H9 (cell line): ENCODE measurements at regions not wholly inside any gene's neighbourhood (a gene's known extent, or its start where the extent isn't known, plus 50 kb on each side); places are given as distances from the start of the nearest gene placed in this dataset.

Source experiments
- DNase-seq: peaks from one replicate; pipeline ENCODE4 v3.0.0-alpha.2; 2017
- H2AFZ ChIP-seq: one replicate; pipeline ENCODE4 v1.6.1; 2013; ENCODE audit warnings: mild to moderate bottlenecking, low read length, control low read depth, moderate library complexity
- H2AK5ac ChIP-seq: 2 replicates; pipeline ENCODE4 v1.6.1; 2013; ENCODE audit warnings: low read length, control low read depth, mixed read lengths; ENCODE audit not compliant: insufficient read length
- H2BK120ac ChIP-seq: one replicate; pipeline ENCODE4 v1.6.1; 2013; ENCODE audit warnings: low read depth, mild to moderate bottlenecking, low read length, control low read depth, inconsistent platforms; ENCODE audit not compliant: poor library complexity, severe bottlenecking
- H2BK12ac ChIP-seq: 2 replicates; pipeline ENCODE4 v1.6.1; 2013; ENCODE audit warnings: low read length, control low read depth, mixed read lengths, low read depth; ENCODE audit not compliant: insufficient read length
- H2BK15ac ChIP-seq: 2 replicates; pipeline ENCODE4 v1.6.1; 2013; ENCODE audit warnings: low read depth, low read length, control low read depth
- H2BK20ac ChIP-seq: one replicate; pipeline ENCODE4 v1.6.1; 2013; ENCODE audit warnings: low read depth, mild to moderate bottlenecking, low read length, control low read depth, inconsistent platforms; ENCODE audit not compliant: poor library complexity, severe bottlenecking
- H2BK5ac ChIP-seq: 2 replicates; pipeline ENCODE4 v1.6.1; 2013; ENCODE audit warnings: low read length, control low read depth, mixed read lengths; ENCODE audit not compliant: insufficient read length
- H3K14ac ChIP-seq: 2 replicates; pipeline ENCODE4 v1.6.1; 2013; ENCODE audit warnings: low read length, control low read depth; ENCODE audit not compliant: insufficient read depth
- H3K18ac ChIP-seq: 2 replicates; pipeline ENCODE4 v1.6.1; 2013; ENCODE audit warnings: low read depth, mild to moderate bottlenecking, mixed read lengths, low read length, control low read depth; ENCODE audit not compliant: insufficient read length
- H3K23ac ChIP-seq: 2 replicates; pipeline ENCODE4 v1.6.1; 2013; ENCODE audit warnings: low read length, control low read depth, mixed read lengths, low read depth; ENCODE audit not compliant: insufficient read length
- H3K23me2 ChIP-seq: 2 replicates; pipeline ENCODE4 v1.6.1; 2013; ENCODE audit warnings: low read depth, mild to moderate bottlenecking, mixed read lengths, low read length, control low read depth; ENCODE audit not compliant: insufficient read length, poor library complexity, severe bottlenecking
- H3K27ac ChIP-seq: 2 replicates; pipeline ENCODE4 v1.5.1; 2013; ENCODE audit warnings: low read length, control low read depth, mixed read lengths, low read depth; ENCODE audit not compliant: insufficient read length
- H3K27me3 ChIP-seq: 2 replicates; pipeline ENCODE4 v1.6.1; 2013; ENCODE audit warnings: low read length, control low read depth, inconsistent platforms; ENCODE audit not compliant: insufficient read depth
- H3K4ac ChIP-seq: 2 replicates; pipeline ENCODE4 v1.6.1; 2013; ENCODE audit warnings: low read depth, mild to moderate bottlenecking, control low read depth, inconsistent platforms, low read length, moderate library complexity
- H3K4me1 ChIP-seq: 2 replicates; pipeline ENCODE4 v1.6.1; 2013; ENCODE audit warnings: low read length, control low read depth, inconsistent platforms; ENCODE audit not compliant: insufficient read depth
- H3K4me2 ChIP-seq: 2 replicates; pipeline ENCODE4 v1.6.1; 2013; ENCODE audit warnings: low read length, control low read depth, mixed read lengths; ENCODE audit not compliant: insufficient read length, insufficient read depth
- H3K56ac ChIP-seq: 2 replicates; pipeline ENCODE4 v1.6.1; 2013; ENCODE audit warnings: low read depth, mild to moderate bottlenecking, mixed read lengths, low read length, control low read depth; ENCODE audit not compliant: insufficient read length
- H3K79me1 ChIP-seq: 2 replicates; pipeline ENCODE4 v1.6.1; 2013; ENCODE audit warnings: low read depth, mild to moderate bottlenecking, moderate library complexity, low read length, control low read depth, inconsistent platforms; ENCODE audit not compliant: insufficient read depth, poor library complexity, severe bottlenecking
- H3K79me2 ChIP-seq: 2 replicates; pipeline ENCODE4 v1.6.1; 2013; ENCODE audit warnings: low read length, control low read depth, inconsistent platforms; ENCODE audit not compliant: insufficient read depth
- H3K9ac ChIP-seq: 2 replicates; pipeline ENCODE4 v1.6.1; 2013; ENCODE audit warnings: low read length, control low read depth, mixed read lengths; ENCODE audit not compliant: insufficient read length; ENCODE audit errors: extremely low read depth
- H3K9me3 ChIP-seq: one replicate; pipeline ENCODE4 v1.6.1; 2013; ENCODE audit warnings: low read depth, low read length, inconsistent platforms; ENCODE audit not compliant: control insufficient read depth
- H3T11ph ChIP-seq: one replicate; pipeline ENCODE4 v1.6.1; 2013; ENCODE audit warnings: mild to moderate bottlenecking, low read length, control low read depth, inconsistent platforms
- H4K20me1 ChIP-seq: one replicate; pipeline ENCODE4 v1.6.1; 2013; ENCODE audit not compliant: control insufficient read depth, insufficient read length, insufficient read depth
- H4K5ac ChIP-seq: 2 replicates; pipeline ENCODE4 v1.6.1; 2013; ENCODE audit warnings: low read depth, mild to moderate bottlenecking, mixed read lengths, low read length, control low read depth; ENCODE audit not compliant: insufficient read length
- H4K8ac ChIP-seq: replicated peaks from 2 replicates; pipeline ENCODE4 v1.6.1; 2013; ENCODE audit warnings: low read length, control low read depth, mixed read lengths, low read depth; ENCODE audit not compliant: insufficient read length
- H4K91ac ChIP-seq: 2 replicates; pipeline ENCODE4 v1.6.1; 2013; ENCODE audit warnings: low read depth, mild to moderate bottlenecking, moderate library complexity, mixed read lengths, low read length, control low read depth; ENCODE audit not compliant: insufficient read length
- H3K27ac Mint-ChIP-seq, 3 experiments: 2 replicates in 2 of 3; 3 replicates in 1 of 3; pipeline ENCODE4 v1.8.0; 2020 to 2021; ENCODE audit warnings: mixed read lengths in 3 of 3, mild to moderate bottlenecking in 1 of 3, moderate library complexity in 1 of 3
- H3K27me3 Mint-ChIP-seq: 2 replicates; pipeline ENCODE4 v1.8.0; 2021; ENCODE audit warnings: low read depth, mild to moderate bottlenecking, moderate library complexity, mixed read lengths
- H3K36me3 Mint-ChIP-seq, 3 experiments: 2 replicates in 2 of 3; 3 replicates in 1 of 3; pipeline ENCODE4 v1.8.0; 2020 to 2021; ENCODE audit warnings: low read depth in 3 of 3, mixed read lengths in 3 of 3; ENCODE audit not compliant: insufficient read depth in 1 of 3
- H3K4me1 Mint-ChIP-seq, 2 experiments: 2 replicates each; pipeline ENCODE4 v1.8.0; 2020; ENCODE audit warnings: mixed read lengths in 2 of 2
- H3K4me3 Mint-ChIP-seq, 2 experiments: 2 replicates in 1 of 2; 3 replicates in 1 of 2; pipeline ENCODE4 v1.8.0; 2020 to 2021; ENCODE audit warnings: mild to moderate bottlenecking in 2 of 2, mixed read lengths in 2 of 2, moderate library complexity in 1 of 2
- H3K9me3 Mint-ChIP-seq, 2 experiments: 2 replicates in 1 of 2; 3 replicates in 1 of 2; pipeline ENCODE4 v1.8.0; 2020; ENCODE audit warnings: mild to moderate bottlenecking in 2 of 2, mixed read lengths in 2 of 2, moderate library complexity in 1 of 2
- WGBS: extraction: QIAGEN DNeasy Blood & Tissue Kit; methylation state at CpG from one replicate; pipeline ENCODE4 v1.1.7; 2013; ENCODE audit warnings: missing lambda C conversion rate, low lambda C conversion rate, mixed read lengths; ENCODE audit not compliant: insufficient read length; ENCODE audit errors: extremely low coverage; 5-methylcytosine and 5-hydroxymethylcytosine counted together
- TF ChIP-seq, protein P1 (sequence below): fragments of 200-600 bp; sonication (generic); conservative IDR thresholded peaks from 3 replicates; pipeline ENCODE4 v1.8.0; 2021; ENCODE audit warnings: antibody characterized with exemption, mild to moderate bottlenecking

DNA sequence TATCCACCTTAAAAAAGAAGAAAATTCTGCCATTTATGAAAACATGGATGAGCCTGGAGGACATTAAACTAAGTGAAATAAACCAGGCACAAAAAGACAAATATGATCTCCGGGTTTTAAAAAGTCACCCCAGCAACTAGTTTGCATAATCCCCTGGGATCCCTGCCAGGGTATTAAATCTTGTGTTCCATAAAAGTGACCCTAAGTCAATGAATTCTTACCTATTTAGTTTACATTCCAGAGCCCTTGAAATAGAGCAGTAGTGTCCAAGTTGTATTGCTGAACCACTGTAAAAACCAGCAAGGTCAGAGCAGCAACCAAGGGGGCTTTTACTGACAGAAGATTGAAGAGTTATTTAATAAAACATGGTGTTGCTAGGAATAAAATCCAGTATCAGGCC lies 716.8 kb upstream of the BCHE start:
- WGBS, result no CpG with 5 or more reads among the region's 1 CpG
- H3K9me3 Mint-ChIP-seq, result no peaks in the 10 kb centered on the region
- H2BK12ac ChIP-seq, result no peak overlapping the region
- H3K4me1 ChIP-seq, result no peaks in the 10 kb centered on the region
- H2BK120ac ChIP-seq, result no peak overlapping the region
- H3K9me3 ChIP-seq, result no peaks in the 10 kb centered on the region
- TF ChIP-seq, protein P1, sequence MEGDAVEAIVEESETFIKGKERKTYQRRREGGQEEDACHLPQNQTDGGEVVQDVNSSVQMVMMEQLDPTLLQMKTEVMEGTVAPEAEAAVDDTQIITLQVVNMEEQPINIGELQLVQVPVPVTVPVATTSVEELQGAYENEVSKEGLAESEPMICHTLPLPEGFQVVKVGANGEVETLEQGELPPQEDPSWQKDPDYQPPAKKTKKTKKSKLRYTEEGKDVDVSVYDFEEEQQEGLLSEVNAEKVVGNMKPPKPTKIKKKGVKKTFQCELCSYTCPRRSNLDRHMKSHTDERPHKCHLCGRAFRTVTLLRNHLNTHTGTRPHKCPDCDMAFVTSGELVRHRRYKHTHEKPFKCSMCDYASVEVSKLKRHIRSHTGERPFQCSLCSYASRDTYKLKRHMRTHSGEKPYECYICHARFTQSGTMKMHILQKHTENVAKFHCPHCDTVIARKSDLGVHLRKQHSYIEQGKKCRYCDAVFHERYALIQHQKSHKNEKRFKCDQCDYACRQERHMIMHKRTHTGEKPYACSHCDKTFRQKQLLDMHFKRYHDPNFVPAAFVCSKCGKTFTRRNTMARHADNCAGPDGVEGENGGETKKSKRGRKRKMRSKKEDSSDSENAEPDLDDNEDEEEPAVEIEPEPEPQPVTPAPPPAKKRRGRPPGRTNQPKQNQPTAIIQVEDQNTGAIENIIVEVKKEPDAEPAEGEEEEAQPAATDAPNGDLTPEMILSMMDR, result no peak
- H4K91ac ChIP-seq, result no peak overlapping the region
- no peak overlapping the region for H4K8ac ChIP-seq
- no peaks in the 10 kb centered on the region for H4K20me1 ChIP-seq
- no peak overlapping the region for H2AK5ac ChIP-seq
- H3K14ac ChIP-seq, result no peak overlapping the region
- H2AFZ ChIP-seq, result no peak overlapping the region
- H2BK20ac ChIP-seq, result no peak overlapping the region
- no peak overlapping the region for H3K23ac ChIP-seq
- H3K4ac ChIP-seq, result no peak overlapping the region
- peaks cover 6 to 10% of the 10 kb centered on the region in 2 experiments for H3K4me1 Mint-ChIP-seq
- no peak overlapping the region for H3K9ac ChIP-seq
- no peaks in the 10 kb centered on the region for H3K79me1 ChIP-seq
- no peak overlapping the region for H3K4me3 Mint-ChIP-seq
- no peak overlapping the region for H2BK5ac ChIP-seq
- H2BK15ac ChIP-seq, result no peak overlapping the region
- no peak for DNase-seq
- no peak overlapping the region for H3K4me2 ChIP-seq
- peak overlapping the region in 2 of 3 experiments; percentile 38 to 50; a peak in 2 of 7 replicates for H3K27ac Mint-ChIP-seq
- H3K27me3 ChIP-seq, result no peaks in the 10 kb centered on the region
- H3K79me2 ChIP-seq, result no peaks in the 10 kb centered on the region
- H3K27ac ChIP-seq, result no peak overlapping the region
- no peaks in the 10 kb centered on the region for H3K23me2 ChIP-seq
- H3K36me3 Mint-ChIP-seq, result no peaks in the 10 kb centered on the region
- H3K27me3 Mint-ChIP-seq, result no peaks in the 10 kb centered on the region
- no peak overlapping the region for H3T11ph ChIP-seq
- no peak overlapping the region for H3K18ac ChIP-seq
- H3K56ac ChIP-seq, result no peak overlapping the region
- H4K5ac ChIP-seq, result no peak overlapping the region
